ENCODE measurements at regions not wholly inside any gene's neighbourhood (a gene's known extent, or its start where the extent isn't known, plus 50 kb on each side); places are given as distances from the start of the nearest gene placed in this dataset.

- Histone ChIP-seq H3K27me3 (ENCODE audit: low read depth) (peaks cover 12% of the 10 kb centered on the region), H3K9me3 (replicated peaks) (peaks cover 27% of the 10 kb centered on the region), H3K36me3 (no peaks in the 10 kb centered on the region), H3K4me1 (no peaks in the 10 kb centered on the region), H3K27ac (replicated peaks) (no peak overlapping the region), H3K4me3 (no peak overlapping the region)
- no peak for TF ChIP-seq CTCF (IDR thresholded peaks at IDR 0.05; ENCODE audit: borderline replicate concordance)
- intact Hi-C loops (cut with micrococcal nuclease): no loop called here
- no peak for DNase-seq
These were observed 204.6 kb upstream of the TLE3 start for GRCh38 chr15:70302360-70302759.

GRCh38 chr15:70301396-70301795 lies 203.7 kb upstream of the TLE3 start:
- H3K4me1 ChIP-seq: no peaks in the 10 kb centered on the region

GRCh38 chr15:70299931-70300869 lies 202.5 kb upstream of the TLE3 start:
- no peaks in the 10 kb centered on the region for H3K36me3 ChIP-seq
- H3K9me3 ChIP-seq (replicated peaks): peaks cover 15% of the 10 kb centered on the region
- no peaks in the 10 kb centered on the region for H3K4me1 ChIP-seq
- H3K4me3 ChIP-seq: no peak overlapping the region
- intact Hi-C loops (cut with micrococcal nuclease): no loop called here
- peaks cover 3% of the 10 kb centered on the region for H3K27me3 ChIP-seq (ENCODE audit: low read depth)
- no peak overlapping the region for H3K27ac ChIP-seq (replicated peaks)
- no peak for DNase-seq
- TF ChIP-seq CTCF (IDR thresholded peaks at IDR 0.05; ENCODE audit: borderline replicate concordance): no peak

More at GRCh38 chr15:70301396-70301795, 203.7 kb upstream of the TLE3 start:
- Histone ChIP-seq H3K36me3 (no peaks in the 10 kb centered on the region), H3K27me3 (ENCODE audit: low read depth) (peaks cover 5% of the 10 kb centered on the region), H3K27ac (replicated peaks) (no peak overlapping the region), H3K4me3 (no peak overlapping the region), H3K9me3 (replicated peaks) (peaks cover 27% of the 10 kb centered on the region)
- intact Hi-C loops (cut with micrococcal nuclease): no loop called here
- no peak for TF ChIP-seq CTCF (IDR thresholded peaks at IDR 0.05; ENCODE audit: borderline replicate concordance)
- no peak for DNase-seq

- no peak overlapping the region for H3K27ac ChIP-seq (replicated peaks)
- H3K4me1 ChIP-seq: no peaks in the 10 kb centered on the region
- TF ChIP-seq CTCF (IDR thresholded peaks at IDR 0.05; ENCODE audit: borderline replicate concordance): no peak
- no peaks in the 10 kb centered on the region for H3K9me3 ChIP-seq (replicated peaks)
- no peak for DNase-seq
- peaks cover 3% of the 10 kb centered on the region for H3K27me3 ChIP-seq (ENCODE audit: low read depth)
- intact Hi-C loops (cut with micrococcal nuclease): no loop called here
- no peaks in the 10 kb centered on the region for H3K36me3 ChIP-seq
- no peak overlapping the region for H3K4me3 ChIP-seq
These were observed 199.8 kb upstream of the TLE3 start for GRCh38 chr15:70297465-70298058.

- Histone ChIP-seq H3K9me3 (replicated peaks) (no peaks in the 10 kb centered on the region), H3K4me3 (no peak overlapping the region), H3K27ac (replicated peaks) (no peak overlapping the region), H3K4me1 (peaks cover 21% of the 10 kb centered on the region), H3K27me3 (ENCODE audit: low read depth) (no peaks in the 10 kb centered on the region), H3K36me3 (no peaks in the 10 kb centered on the region)
- no peak for TF ChIP-seq CTCF (IDR thresholded peaks at IDR 0.05; ENCODE audit: borderline replicate concordance)
- intact Hi-C loops (cut with micrococcal nuclease): no loop called here
- no peak for DNase-seq
These were observed 197.1 kb upstream of the TLE3 start for GRCh38 chr15:70294731-70295305.

Measured in left ventricle myocardium inferior (tissue), 1 donor.